ENCODE measurements at regions not wholly inside any gene's neighbourhood (a gene's known extent, or its start where the extent isn't known, plus 50 kb on each side); places are given as distances from the start of the nearest gene placed in this dataset.
"Not testable (repeated sequence)": the region's sequence is repeated elsewhere in the genome, so short reads cannot be mapped to it uniquely, and the experiment has no call there.

DNA sequence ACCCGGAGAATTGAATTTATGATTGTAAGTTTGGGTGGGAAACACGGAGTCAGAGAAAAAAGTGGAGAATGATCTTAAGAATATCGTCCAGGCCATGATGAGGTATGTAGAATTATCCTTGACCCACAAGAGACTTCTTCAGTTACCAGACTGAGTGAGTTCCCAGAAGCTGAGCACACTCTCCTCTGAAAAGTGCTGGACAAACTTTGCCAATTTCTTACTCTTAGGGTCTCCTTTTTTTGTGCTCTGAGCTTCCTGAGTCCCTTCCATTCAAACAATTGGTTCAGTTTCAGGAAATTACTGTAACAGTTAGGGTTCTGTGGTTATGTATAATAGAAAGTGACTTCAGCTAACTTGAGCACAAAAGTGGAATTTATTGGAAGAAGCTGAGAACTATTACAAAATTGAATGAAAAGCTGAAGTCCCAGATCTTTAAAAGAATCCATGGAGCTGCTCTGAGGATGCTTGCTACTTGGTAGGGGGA, 50.6 kb upstream of the EHBP1 start:
- no peak for DNase-seq

DNA sequence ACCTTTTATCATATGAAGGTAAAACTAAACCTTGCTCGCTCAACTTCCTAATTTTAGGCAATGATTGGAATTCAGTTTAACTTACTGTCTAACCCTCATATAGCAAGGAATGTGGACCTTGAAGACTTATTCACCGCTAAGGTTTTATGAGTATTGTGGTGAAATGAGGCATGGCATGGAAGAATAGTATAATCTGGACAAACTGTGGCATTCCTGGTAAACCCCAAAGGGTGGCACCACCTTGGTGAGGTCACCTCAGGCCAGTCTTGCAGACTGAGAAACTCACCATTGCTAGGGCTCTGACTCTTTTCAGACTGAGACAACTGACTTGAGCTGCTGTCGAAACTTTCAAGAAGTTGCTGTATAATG, 51.1 kb upstream of the EHBP1 start:
- no peak for DNase-seq

DNA sequence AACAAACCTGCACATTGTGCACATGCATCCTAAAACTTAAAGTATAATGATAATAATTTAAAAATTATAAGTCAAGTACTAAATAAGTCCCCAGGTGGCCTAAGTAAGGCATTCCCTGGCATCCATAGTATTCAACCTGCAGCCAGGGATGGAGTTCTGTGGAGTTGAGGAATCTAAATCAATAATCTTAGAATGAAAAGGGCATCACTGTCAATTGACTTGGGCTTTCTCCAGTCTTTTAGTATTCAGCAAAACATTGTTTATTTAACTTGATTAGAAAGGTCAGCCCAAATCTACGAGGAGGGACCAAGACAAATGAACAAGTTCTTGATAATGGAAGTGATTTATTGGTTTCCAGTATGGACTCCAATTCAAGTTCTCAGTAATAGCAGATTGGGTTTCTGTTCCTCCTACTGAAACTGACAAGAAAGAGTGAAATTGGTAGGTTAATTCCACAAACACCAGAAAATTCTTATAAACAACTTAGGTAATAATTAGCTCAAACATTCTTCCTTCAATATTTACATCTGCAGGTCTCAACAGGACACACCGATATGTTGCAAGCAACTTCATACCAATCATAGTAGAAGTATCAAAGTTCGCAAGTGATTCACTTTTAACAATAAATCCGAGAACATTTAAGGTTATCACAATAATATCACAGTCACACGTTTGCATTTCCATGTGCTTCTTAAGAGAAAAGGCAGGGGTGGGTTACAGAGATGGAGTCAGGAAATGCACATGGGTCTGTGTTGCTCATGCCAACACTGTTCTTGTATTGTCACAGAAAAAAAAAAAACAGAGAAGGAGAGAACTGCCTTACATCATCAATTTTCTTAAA, 51.7 kb upstream of the EHBP1 start:
- DNase-seq, result no peak

- not testable (repeated sequence) for DNase-seq
Measured at GRCh38 chr2:62649087-62649486, 56.4 kb upstream of the EHBP1 start.

- no peak for DNase-seq
Measured at GRCh38 chr2:62643100-62643471, 62.4 kb upstream of the EHBP1 start.

DNA sequence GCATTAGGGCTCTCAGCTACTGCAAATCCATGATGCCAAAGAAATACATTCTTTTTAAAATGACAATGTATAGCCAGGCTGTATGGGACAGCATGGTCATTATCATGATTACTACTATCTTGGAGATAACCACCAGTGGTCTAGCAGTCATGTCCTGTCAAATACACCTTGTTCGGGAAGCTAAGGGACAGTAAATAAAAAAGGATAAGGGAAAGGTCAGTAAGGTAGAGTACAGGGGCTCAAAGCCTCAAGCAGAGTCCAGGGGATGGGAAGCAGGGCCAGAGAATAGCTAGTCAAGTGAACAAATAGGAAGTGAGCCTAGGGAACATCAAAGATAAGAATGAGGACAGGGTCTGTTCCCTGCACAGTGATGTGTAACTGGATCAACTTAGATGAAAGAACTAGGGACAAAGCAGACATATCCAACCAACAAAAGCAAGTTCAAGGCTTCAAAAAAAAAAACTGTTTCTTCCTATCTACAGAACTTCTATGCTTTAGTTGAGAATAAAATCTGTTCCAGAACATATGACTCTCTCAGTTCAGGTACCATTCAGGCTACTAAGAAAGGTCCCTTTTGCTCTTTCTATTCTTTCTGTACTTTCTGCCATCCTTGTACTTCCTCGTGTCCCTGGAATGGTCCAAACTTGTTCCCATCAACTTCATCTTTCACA, 62.9 kb upstream of the EHBP1 start:
- no peak for DNase-seq

GRCh38 chr2:62641936-62642335, 63.6 kb upstream of the EHBP1 start:
- DNase-seq, result no peak

GRCh38 chr2:62641410-62641843, 64.1 kb upstream of the EHBP1 start:
- DNase-seq, result no peak

DNA sequence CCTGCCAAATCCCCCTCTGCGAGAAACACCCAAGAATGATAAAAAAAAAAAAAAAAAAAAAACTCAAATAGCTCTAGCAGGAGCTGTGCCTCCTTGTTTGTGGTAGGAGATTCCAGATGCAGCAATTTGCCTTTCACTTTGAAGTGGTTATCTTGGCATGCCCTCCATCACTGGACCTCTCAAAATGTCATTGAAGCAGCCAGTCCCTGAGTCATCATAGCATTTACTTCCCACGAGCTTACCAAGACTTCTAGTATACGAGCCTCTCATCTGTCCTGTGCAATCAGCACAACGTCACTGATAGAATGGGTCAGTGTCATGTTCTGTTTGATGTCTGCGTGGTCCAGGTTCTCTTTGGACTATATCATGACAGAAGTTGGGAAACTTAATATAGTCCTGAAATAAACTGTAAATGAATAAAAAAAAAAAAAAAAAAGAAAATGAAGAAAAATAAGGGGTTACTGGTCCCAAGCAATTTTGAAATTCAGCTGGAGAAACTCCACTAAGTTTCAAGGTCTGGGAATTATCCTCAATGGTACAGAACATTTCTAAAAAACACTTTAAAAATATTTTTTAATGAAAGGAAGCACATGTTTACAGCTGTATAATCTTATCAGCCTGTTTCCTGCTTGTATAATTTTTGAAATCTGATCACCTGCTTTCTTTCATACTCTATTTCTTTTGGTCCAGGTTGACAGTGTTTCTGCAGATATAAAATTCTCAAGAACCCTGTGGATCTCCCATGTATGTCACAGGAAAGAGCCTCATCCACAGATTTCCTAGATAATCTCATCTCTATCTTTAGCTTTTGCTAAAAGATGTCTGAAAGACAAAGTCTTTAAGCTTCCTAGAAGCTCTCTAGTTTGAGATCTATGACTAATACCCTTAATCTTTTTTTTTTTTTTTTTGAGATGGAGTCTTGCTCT, 74.1 kb upstream of the EHBP1 start:
- DNase-seq, result no peak

- DNase-seq, result not testable (repeated sequence)
Measured at GRCh38 chr2:62630206-62630605, 75.3 kb upstream of the EHBP1 start.

GRCh38 chr2:62629310-62629709, 76.2 kb upstream of the EHBP1 start:
- not testable (repeated sequence) for DNase-seq

- DNase-seq, result no peak
Measured at GRCh38 chr2:62627667-62628066, 77.8 kb upstream of the EHBP1 start.

- DNase-seq, result no peak
Measured at GRCh38 chr2:62624855-62625254, 80.7 kb upstream of the EHBP1 start.

DNA sequence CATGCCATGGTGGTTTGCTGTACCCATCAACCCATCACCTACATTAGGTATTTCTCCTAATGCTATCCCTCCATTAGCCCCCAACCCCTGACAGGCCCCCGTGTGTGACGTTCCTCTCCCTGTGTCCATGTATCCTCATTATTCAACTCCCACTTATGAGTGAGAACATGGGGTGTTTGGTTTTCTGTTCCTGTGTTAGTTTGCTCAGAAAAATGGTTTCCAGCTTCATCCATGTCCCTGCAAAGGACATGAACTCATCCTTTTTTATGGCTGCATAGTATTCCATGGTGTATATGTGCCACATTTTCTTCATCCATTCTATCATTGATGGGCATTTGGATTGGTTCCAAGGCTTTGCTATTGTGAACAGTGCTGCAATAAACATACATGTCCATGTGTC, 89.0 kb upstream of the EHBP1 start:
- not testable (repeated sequence) for DNase-seq

- no peak for DNase-seq
Measured at GRCh38 chr2:62611854-62612253, 93.7 kb upstream of the EHBP1 start.

DNA sequence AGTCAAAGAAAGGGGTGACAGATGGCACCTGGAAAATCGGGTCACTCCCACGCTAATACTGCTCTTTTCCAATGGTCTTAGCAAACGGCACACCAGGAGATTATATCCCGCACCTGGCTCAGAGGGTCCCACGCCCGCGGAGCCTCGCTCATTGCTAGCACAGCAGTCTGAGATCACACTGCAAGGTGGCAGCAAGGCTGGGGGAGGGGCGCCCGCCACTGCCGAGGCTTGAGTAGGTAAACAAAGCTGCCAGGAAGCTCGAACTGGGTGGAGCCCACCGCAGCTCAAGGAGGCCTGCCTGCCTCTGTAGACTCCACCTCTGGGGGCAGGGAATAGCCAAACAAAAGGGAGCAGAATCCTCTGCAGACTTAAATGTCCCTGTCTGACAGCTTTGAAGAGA, 99.5 kb upstream of the TMEM17 start:
- DNase-seq, result not testable (repeated sequence)

DNA sequence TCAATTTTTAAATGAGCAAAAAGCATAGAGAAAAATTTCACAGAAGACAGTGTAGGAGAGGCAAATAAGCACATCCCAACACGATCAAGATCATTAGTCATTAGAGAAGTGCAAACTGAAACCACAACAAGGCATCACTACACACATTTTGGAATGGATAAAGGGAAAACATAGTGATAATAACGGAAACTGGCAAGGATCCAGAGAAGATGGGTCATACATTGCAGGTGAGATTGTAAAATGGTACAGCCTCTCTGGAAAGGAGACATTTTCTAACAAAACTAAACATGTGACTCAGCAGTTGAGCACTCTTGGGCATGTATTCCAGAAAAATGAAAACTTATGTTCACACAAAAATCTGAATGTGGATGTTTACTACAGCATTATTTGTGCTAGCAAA, 98.3 kb upstream of the TMEM17 start:
- no peak for DNase-seq

DNA sequence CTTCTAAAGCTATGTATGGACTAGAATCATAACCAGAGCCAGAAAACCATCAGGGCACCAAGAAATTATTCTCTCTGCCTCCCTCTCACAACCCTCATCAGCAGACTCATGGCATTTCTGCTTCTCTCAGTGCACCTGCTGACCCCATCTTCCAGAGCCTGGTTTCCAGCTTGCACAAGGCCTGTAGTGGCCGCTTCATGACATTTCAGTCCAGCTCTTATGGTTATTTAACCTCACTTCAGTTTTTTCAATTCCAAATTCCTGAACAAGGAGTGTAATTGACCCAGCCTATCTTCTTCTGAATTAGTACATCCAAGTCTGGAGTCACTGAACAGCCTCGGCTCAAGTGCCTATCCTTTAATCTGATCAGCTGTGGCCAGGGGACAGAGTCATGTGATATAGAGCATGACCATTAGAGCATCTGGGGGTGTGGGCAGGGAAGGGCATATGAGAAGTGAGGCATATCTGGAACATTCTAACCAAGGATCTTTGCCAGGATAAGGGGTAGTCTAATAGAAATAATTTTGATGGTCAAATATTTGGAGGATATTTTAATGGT, 97.2 kb upstream of the TMEM17 start:
- DNase-seq, result no peak

DNA sequence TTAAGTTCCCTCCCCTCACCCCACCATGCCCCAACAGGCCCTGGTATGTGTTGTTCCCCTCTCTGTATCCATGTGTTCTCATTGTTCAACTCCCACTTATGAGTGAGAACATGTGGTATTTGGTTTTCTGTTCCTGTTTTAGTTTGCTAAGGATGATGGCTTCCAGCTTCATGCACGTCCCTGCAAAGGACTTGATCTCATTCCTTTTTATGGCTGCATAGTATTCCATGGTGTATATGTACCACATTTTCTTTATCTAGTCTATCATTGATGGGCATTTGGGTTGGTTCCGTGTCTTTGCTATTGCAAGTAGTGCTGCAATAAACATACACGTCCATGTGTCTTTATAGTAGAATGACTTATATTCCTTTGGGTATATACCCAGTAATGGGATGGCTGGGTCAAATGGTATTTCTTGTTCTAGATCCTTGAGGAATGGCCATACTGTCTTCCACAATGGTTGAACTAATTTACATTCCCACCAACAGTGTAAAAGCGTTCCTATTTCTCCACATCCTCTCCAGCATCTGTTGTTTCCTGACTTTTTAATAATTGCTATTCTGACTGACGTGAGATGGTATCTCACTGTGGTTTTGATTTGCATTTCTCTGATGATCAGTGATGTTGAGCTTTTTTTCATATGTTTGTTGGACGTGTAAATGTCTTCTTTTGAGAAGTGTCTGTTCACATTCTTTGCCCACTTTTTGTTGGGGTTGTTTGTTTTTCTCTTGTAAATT, 93.8 kb upstream of the TMEM17 start:
- DNase-seq, result not testable (repeated sequence)

- no peak for DNase-seq
Measured at GRCh38 chr2:62597323-62597722, 91.3 kb upstream of the TMEM17 start.

- no peak for DNase-seq
Measured at GRCh38 chr2:62596061-62596921, 90.3 kb upstream of the TMEM17 start.
